BJ (cell line): ENCODE measurements at regions not wholly inside any gene's neighbourhood (a gene's known extent, or its start where the extent isn't known, plus 50 kb on each side); places are given as distances from the start of the nearest gene placed in this dataset.

Experiments used
- CTCF ChIA-PET: fragments of 350-600 bp; formaldehyde crosslinking; extraction: SDS; loops from one replicate; lab custom pipeline; 2021; ENCODE audit warnings: antibody characterized with exemption, inconsistent platforms; lab: Yijun Ruan, JAX
- POLR2A ChIA-PET: fragments of 300-600 bp; sonication (Branson Sonifier 250); formaldehyde crosslinking; extraction: SDS; loops from one replicate; lab custom pipeline; 2021; ENCODE audit warnings: antibody characterized with exemption; lab: Charles Lee
- DNase-seq: peaks from one replicate; pipeline ENCODE4 v3.0.0-alpha.2; 2011; ENCODE audit warnings: low read depth
- H3K27me3 ChIP-seq: 2 replicates; pipeline ENCODE4 v1.6.0; 2011; ENCODE audit warnings: low read length; ENCODE audit not compliant: control insufficient read depth, insufficient read depth
- H3K36me3 ChIP-seq: 2 replicates; pipeline ENCODE4 v1.5.1; 2011; ENCODE audit warnings: low read length; ENCODE audit not compliant: control insufficient read depth, insufficient read depth
- H3K4me3 ChIP-seq: 2 replicates; pipeline ENCODE4 v1.5.1; 2011; ENCODE audit warnings: low read depth, mild to moderate bottlenecking, control low read depth, low read length
- TF ChIP-seq, protein P1 (sequence below): IDR thresholded peaks from 2 replicates; pipeline ENCODE4 v1.5.1; 2011; ENCODE audit warnings: low read depth, mild to moderate bottlenecking, control low read depth, inconsistent platforms, low read length, moderate library complexity; ENCODE audit not compliant: insufficient read depth

DNA sequence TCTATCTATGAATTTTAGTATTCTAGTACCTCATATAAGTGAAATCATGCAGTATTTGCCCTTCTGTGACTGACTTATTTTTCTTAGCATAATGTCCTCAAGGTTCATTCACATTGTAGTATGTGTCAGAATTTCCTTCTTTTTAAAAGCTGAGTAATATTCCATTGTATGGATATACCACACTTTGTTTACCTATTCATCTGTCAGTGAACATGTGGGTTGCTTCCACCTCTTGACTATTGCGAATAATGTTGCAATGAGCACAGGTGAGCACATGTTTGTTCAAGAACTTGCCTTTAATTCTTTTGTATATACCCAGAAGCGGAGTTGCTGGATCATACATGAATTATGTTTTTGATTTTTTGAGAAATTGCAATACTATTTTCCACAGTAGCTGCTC lies 187.4 kb upstream of the RBMS1 start:
- CTCF ChIA-PET = no interaction called here
- TF ChIP-seq, protein P1, sequence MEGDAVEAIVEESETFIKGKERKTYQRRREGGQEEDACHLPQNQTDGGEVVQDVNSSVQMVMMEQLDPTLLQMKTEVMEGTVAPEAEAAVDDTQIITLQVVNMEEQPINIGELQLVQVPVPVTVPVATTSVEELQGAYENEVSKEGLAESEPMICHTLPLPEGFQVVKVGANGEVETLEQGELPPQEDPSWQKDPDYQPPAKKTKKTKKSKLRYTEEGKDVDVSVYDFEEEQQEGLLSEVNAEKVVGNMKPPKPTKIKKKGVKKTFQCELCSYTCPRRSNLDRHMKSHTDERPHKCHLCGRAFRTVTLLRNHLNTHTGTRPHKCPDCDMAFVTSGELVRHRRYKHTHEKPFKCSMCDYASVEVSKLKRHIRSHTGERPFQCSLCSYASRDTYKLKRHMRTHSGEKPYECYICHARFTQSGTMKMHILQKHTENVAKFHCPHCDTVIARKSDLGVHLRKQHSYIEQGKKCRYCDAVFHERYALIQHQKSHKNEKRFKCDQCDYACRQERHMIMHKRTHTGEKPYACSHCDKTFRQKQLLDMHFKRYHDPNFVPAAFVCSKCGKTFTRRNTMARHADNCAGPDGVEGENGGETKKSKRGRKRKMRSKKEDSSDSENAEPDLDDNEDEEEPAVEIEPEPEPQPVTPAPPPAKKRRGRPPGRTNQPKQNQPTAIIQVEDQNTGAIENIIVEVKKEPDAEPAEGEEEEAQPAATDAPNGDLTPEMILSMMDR = no peak
- POLR2A ChIA-PET = no interaction called here

DNA sequence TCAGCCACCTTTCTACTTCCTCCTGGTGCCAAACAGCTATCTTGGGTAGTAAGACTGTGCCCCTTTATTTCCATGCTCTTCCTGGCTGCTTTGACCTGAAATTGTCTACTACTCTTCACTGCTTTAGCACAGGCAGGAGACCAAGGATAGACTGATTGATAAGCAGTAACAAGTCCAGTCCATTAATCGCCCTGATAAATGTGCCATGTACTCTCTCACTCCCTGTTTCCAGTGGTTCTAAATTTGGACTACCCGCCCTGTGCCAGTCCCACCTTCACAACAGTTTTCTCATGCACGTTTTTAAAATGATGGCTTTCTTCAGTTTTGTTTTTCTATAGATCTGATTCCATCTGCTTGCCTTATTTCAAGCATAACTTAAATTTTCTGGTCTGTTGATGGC lies 189.6 kb upstream of the RBMS1 start:
- CTCF ChIA-PET = no interaction called here
- POLR2A ChIA-PET = no interaction called here
- DNase-seq = no peak
- TF ChIP-seq, protein P1 = no peak
- H3K27me3 ChIP-seq = no peaks in the 10 kb centered on the region
- H3K4me3 ChIP-seq = no peak overlapping the region
- no peaks in the 10 kb centered on the region for H3K36me3 ChIP-seq

More for the DNA sequence above, 187.4 kb upstream of the RBMS1 start:
- H3K4me3 ChIP-seq = no peak overlapping the region
- no peak for DNase-seq
- H3K36me3 ChIP-seq = no peaks in the 10 kb centered on the region
- no peaks in the 10 kb centered on the region for H3K27me3 ChIP-seq

DNA sequence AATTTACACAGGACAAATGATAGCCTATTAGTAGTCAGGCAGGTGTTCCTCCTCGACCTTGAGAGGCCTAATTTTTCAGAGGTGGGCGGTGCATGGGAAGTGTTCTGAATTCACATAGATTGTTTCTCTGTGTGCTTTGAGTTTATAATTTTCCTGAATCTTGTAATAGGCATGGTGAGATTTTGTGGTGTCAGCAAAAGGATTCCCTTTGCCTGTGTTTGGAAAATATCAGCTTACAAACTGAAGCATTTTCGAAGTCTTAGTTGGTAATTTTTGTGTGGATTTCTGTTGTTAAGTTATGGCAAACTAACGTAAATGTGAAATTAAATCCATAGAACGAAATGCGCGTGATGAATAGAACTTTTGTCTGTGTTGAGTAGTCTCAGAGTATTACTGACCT lies 194.0 kb upstream of the RBMS1 start:
- TF ChIP-seq, protein P1 = no peak
- CTCF ChIA-PET = no interaction called here
- POLR2A ChIA-PET = no interaction called here
- Histone ChIP-seq H3K4me3 (no peak overlapping the region), H3K27me3 (no peaks in the 10 kb centered on the region), H3K36me3 (no peaks in the 10 kb centered on the region)
- no peak for DNase-seq

DNA sequence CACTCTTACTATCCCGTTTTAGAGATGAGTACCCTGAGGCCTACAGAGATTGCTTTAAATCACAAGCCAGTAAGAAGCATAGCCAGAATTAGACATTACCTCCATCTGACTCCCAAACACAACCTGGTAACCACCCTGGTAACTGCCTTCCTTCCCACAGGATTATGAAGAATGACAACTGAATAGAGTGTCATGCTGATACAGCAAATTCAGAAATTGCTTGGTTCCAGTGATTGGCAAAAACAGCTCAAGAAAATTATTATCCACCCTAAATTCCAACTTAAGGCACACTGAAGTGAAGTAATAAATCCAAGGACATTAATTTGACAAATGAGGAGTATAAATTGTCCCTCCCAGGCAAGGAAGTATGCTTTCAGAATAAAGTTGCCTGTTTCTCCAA lies 195.8 kb upstream of the RBMS1 start:
- CTCF ChIA-PET = no interaction called here

DNA sequence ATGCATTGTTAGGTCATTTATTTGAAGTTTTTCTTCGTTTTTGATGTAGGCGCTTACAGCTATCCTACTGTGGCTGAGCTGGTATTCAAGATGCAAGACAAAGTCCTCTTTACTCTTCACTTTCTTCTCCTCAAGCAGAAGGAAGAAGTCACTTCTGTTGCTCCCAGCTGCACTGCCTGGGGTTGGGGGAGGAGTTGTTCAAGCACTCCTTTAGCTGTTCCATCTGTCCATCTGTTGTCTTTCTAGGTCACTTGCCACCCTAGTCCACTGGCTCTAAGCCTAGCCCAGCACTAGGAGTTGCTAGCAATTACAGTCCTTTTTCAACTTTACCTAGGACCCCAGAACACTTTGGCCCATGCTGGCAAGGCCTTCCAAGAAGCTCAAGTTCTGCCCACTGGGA lies 200.6 kb upstream of the RBMS1 start:
- no peak overlapping the region for H3K4me3 ChIP-seq
- H3K27me3 ChIP-seq = no peaks in the 10 kb centered on the region
- CTCF ChIA-PET = interaction anchor here (0.6 kb wide), 1 partner anchor 408 kb away, joined by 3 read pairs; no protein-coding TSS in a partner anchor
- no peaks in the 10 kb centered on the region for H3K36me3 ChIP-seq
- no peak for DNase-seq
- TF ChIP-seq, protein P1 = no peak
- POLR2A ChIA-PET = no interaction called here

More for the DNA sequence above, 195.8 kb upstream of the RBMS1 start:
- POLR2A ChIA-PET = no interaction called here
- DNase-seq = no peak
- Histone ChIP-seq H3K4me3 (no peak overlapping the region), H3K27me3 (no peaks in the 10 kb centered on the region), H3K36me3 (no peaks in the 10 kb centered on the region)
- TF ChIP-seq, protein P1 = no peak
